GM12878 (cell line): ENCODE measurements at regions not wholly inside any gene's neighbourhood (a gene's known extent, or its start where the extent isn't known, plus 50 kb on each side); places are given as distances from the start of the nearest gene placed in this dataset.

Experiments
- ATAC-seq: fragments of 200-7000 bp; cut with Tn5 transposase; 3 replicates; pipeline ENCODE4 v1.9.1; 2020; ENCODE audit warnings: mild to moderate bottlenecking, moderate library complexity
- BruUV-seq: library from RNA; stranded (reverse); fragments of 400-500 nt; replicated peaks from 2 replicates; lab custom pipeline; 2021; lab: Mats Ljungman, UMichigan
- CTCF ChIA-PET: fragments of 300-600 bp; sonication (Branson Sonifier 250); formaldehyde crosslinking; extraction: SDS; loops from one replicate; lab custom pipeline; 2021; ENCODE audit warnings: inconsistent platforms; lab: Yijun Ruan, JAX
- POLR2A ChIA-PET: fragments of 350-600 bp; formaldehyde crosslinking; extraction: SDS; loops from one replicate; lab custom pipeline; 2021; ENCODE audit warnings: inconsistent platforms; lab: Charles Lee
- RAD21 ChIA-PET: fragments of 300-600 bp; sonication (Branson Sonifier 250); formaldehyde crosslinking; loops from one replicate; lab custom pipeline; 2023; ENCODE audit warnings: antibody characterized with exemption; ENCODE audit not compliant: unreplicated experiment; lab: Charles Lee
- SMC1A ChIA-PET: fragments of 300-600 bp; sonication (Branson Sonifier 250); formaldehyde crosslinking; loops from one replicate; lab custom pipeline; 2023; ENCODE audit not compliant: unreplicated experiment, uncharacterized antibody; lab: Charles Lee
- DNase-seq: peaks from one replicate; pipeline ENCODE4 v3.0.0-alpha.2; 2011; ENCODE audit warnings: low read depth, low spot score
- FAIRE-seq: peaks from 3 replicates; lab custom pipeline; 2011; peaks lifted over from hg19 to GRCh38; lab: Jason Lieb, UNC
- H2AFZ ChIP-seq: 2 replicates; pipeline ENCODE4 v1.6.0; 2011; ENCODE audit warnings: low read depth, low read length, control low read depth; ENCODE audit not compliant: control insufficient read depth
- H3K27ac ChIP-seq: 2 replicates; pipeline ENCODE4 v1.5.1; 2011; ENCODE audit warnings: control low read depth; ENCODE audit not compliant: control insufficient read depth, insufficient read depth
- H3K27me3 ChIP-seq, 2 experiments: replicated peaks in 1 of 2; 2 replicates each; pipeline versions ENCODE4 v1.6.0 to v1.6.1; 2011; ENCODE audit warnings: low read length in 1 of 2; ENCODE audit not compliant: control insufficient read depth in 2 of 2, insufficient read depth in 2 of 2
- H3K36me3 ChIP-seq, 2 experiments: 2 replicates each; pipeline ENCODE4 v1.5.1; 2011; ENCODE audit warnings: low read length in 1 of 2; ENCODE audit not compliant: control insufficient read depth in 2 of 2, insufficient read depth in 2 of 2
- H3K4me1 ChIP-seq: 2 replicates; pipeline ENCODE4 v1.6.1; 2011; ENCODE audit warnings: mild to moderate bottlenecking, low read length, moderate library complexity, mixed read lengths; ENCODE audit not compliant: control insufficient read depth, insufficient read depth
- H3K4me2 ChIP-seq: 2 replicates; pipeline ENCODE4 v1.6.0; 2011; ENCODE audit warnings: control low read depth; ENCODE audit not compliant: control insufficient read depth, insufficient read depth
- H3K4me3 ChIP-seq: fragments of 200-600 bp; sonication (generic); 2 replicates; pipeline ENCODE4 v1.5.1; 2016
- H3K79me2 ChIP-seq: 2 replicates; pipeline ENCODE4 v1.6.0; 2011; ENCODE audit warnings: low read length; ENCODE audit not compliant: control insufficient read depth, insufficient read depth
- H3K9ac ChIP-seq: 2 replicates; pipeline ENCODE4 v1.8.0; 2011; ENCODE audit warnings: low read length, control low read depth, mixed read lengths; ENCODE audit not compliant: control insufficient read depth, insufficient read depth
- H3K9me3 ChIP-seq: replicated peaks from 3 replicates; pipeline ENCODE4 v1.5.1; 2011; ENCODE audit warnings: mild to moderate bottlenecking, low read length; ENCODE audit not compliant: control insufficient read depth, insufficient read depth
- H4K20me1 ChIP-seq: 2 replicates; pipeline ENCODE4 v1.6.0; 2011; ENCODE audit not compliant: control insufficient read depth, insufficient read depth
- CREB1 ChIP-seq: IDR thresholded peaks from 2 replicates; pipeline ENCODE4 v1.6.1; 2012; ENCODE audit warnings: low read depth, mild to moderate bottlenecking, inconsistent platforms
- DPF2 ChIP-seq: fragments of 450-650 bp; IDR thresholded peaks from 2 replicates; pipeline ENCODE4 v1.6.1; 2017; ENCODE audit warnings: mild to moderate bottlenecking
- EED ChIP-seq: sonication (generic); IDR thresholded peaks from 2 replicates; pipeline ENCODE4 v1.6.1; 2016; ENCODE audit warnings: antibody characterized with exemption, low read depth
- ESRRA ChIP-seq: IDR thresholded peaks from 2 replicates; pipeline ENCODE4 v1.6.1; 2012; ENCODE audit warnings: mild to moderate bottlenecking, low read length, improper control_type of control experiment
- EZH2 ChIP-seq: IDR thresholded peaks from 2 replicates; pipeline ENCODE4 v1.6.1; 2012; ENCODE audit warnings: low read depth, mild to moderate bottlenecking, control low read depth, inconsistent platforms, low read length, borderline replicate concordance; ENCODE audit not compliant: control insufficient read depth
- IKZF1 ChIP-seq: fragments of 450-650 bp; conservative IDR thresholded peaks from 2 replicates; pipeline ENCODE4 v1.6.1; 2017; ENCODE audit warnings: antibody characterized with exemption, mild to moderate bottlenecking
- IRF4 ChIP-seq: IDR thresholded peaks from 2 replicates; pipeline ENCODE4 v1.6.1; 2011; ENCODE audit warnings: low read depth, low read length
- JUNB ChIP-seq: IDR thresholded peaks from 2 replicates; pipeline ENCODE4 v1.6.1; 2016; ENCODE audit warnings: antibody characterized with exemption, mild to moderate bottlenecking
- KLF5 ChIP-seq: fragments of 450-650 bp; IDR thresholded peaks from 2 replicates; pipeline ENCODE4 v1.6.1; 2014; ENCODE audit warnings: mild to moderate bottlenecking; ENCODE audit not compliant: partially characterized antibody
- MTA2 ChIP-seq: fragments of 450-650 bp; IDR thresholded peaks from 2 replicates; pipeline ENCODE4 v1.6.1; 2016; ENCODE audit warnings: low read depth, mild to moderate bottlenecking, moderate library complexity
- NR2C1 ChIP-seq: fragments of 450-650 bp; IDR thresholded peaks from 2 replicates; pipeline ENCODE4 v1.6.1; 2017; ENCODE audit warnings: antibody characterized with exemption, mild to moderate bottlenecking, moderate library complexity
- RCOR1 ChIP-seq: conservative IDR thresholded peaks from 2 replicates; pipeline ENCODE4 v1.6.1; 2012; ENCODE audit warnings: low read depth, low read length, improper control_type of control experiment
- SRF ChIP-seq, 2 experiments: IDR thresholded peaks; 2 replicates each; pipeline ENCODE4 v1.6.1; 2011; ENCODE audit warnings: low read depth in 2 of 2, low read length in 2 of 2, mild to moderate bottlenecking in 1 of 2, moderate library complexity in 1 of 2
- WGBS: methylation state at CpG from one replicate; pipeline ENCODE4 v1.1.6; 2016; ENCODE audit warnings: low lambda C conversion rate; ENCODE audit not compliant: insufficient replicate concordance, insufficient coverage; ENCODE audit errors: missing lambda C conversion rate; 5-methylcytosine and 5-hydroxymethylcytosine counted together
- in situ Hi-C: fragments of 300-500 bp; cut with MboI; formaldehyde crosslinking; loops from 9 replicates; pipeline ENCODE4 v1.14.3; 2018; ENCODE audit warnings: mixed read lengths
- intact Hi-C: fragments of 100-400 bp; cut with micrococcal nuclease; formaldehyde crosslinking; loops from one replicate; pipeline ENCODE4 v1.14.2; 2022; ENCODE audit not compliant: unreplicated experiment
- TF ChIP-seq, protein P1 (sequence below): fragments of 450-650 bp; IDR thresholded peaks from 2 replicates; pipeline ENCODE4 v1.6.1; 2018; ENCODE audit warnings: mild to moderate bottlenecking, low read depth, moderate library complexity; ENCODE audit not compliant: partially characterized antibody
- TF ChIP-seq, protein P2 (sequence below): fragments of 450-650 bp; IDR thresholded peaks from 2 replicates; pipeline ENCODE4 v1.6.1; 2016; ENCODE audit warnings: mild to moderate bottlenecking

DNA sequence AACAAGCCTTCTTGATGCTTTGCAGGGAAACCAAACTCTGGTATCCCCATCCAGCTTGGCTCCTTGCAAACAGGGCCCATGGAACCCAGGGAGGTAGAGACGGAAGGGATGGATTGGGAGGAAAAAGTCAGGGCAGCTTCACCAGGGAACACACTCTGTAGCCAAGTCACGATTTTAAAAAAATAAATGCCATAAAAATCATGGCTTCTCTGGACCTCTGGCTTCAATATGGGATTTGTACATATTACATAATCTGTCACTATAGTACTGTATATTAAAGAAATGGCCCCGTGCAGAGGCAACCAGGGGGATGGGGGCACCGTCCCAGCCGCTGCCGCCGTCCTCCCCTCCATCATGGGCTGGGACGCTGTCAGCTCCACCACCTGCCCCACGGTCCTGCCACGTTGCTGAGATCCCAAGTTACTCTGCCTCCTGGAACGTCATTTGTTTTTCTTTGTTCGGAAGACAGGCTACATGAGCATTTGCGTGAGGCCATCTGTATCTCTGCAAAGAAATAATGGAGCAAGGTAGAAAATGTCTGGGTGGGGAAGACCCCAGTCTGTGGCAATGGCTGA lies 313.3 kb downstream of the ZNF536 start:
- in situ Hi-C loops, result no loop called here
- DNase-seq (no peak), FAIRE-seq (no peak), ATAC-seq (no peak)
- H4K20me1 ChIP-seq, result no peaks in the 10 kb centered on the region
- ChIA-PET POLR2A (no interaction called here), RAD21 (no interaction called here), SMC1A (no interaction called here), CTCF (interaction anchor here (0.9 kb wide), 1 partner anchor 1539 kb away, joined by 3 read pairs; no protein-coding TSS in a partner anchor)
- no peak overlapping the region for H3K27ac ChIP-seq
- no peak overlapping the region for H3K4me3 ChIP-seq
- H3K36me3 ChIP-seq, result no peaks in the 10 kb centered on the region
- H3K27me3 ChIP-seq, result no peaks in the 10 kb centered on the region
- TF ChIP-seq DPF2 (no peak), RCOR1 (no peak), CREB1 (no peak), NR2C1 (no peak), JUNB (no peak), IRF4 (no peak), SRF (IDR thresholded peaks at IDR 0.05; ENCODE audit: low read depth in 2 of 2, low read length in 2 of 2) (no peak), KLF5 (no peak), EZH2 (no peak), IKZF1 (no peak), EED (no peak), MTA2 (no peak), ESRRA (no peak)
- TF ChIP-seq, protein P1, sequence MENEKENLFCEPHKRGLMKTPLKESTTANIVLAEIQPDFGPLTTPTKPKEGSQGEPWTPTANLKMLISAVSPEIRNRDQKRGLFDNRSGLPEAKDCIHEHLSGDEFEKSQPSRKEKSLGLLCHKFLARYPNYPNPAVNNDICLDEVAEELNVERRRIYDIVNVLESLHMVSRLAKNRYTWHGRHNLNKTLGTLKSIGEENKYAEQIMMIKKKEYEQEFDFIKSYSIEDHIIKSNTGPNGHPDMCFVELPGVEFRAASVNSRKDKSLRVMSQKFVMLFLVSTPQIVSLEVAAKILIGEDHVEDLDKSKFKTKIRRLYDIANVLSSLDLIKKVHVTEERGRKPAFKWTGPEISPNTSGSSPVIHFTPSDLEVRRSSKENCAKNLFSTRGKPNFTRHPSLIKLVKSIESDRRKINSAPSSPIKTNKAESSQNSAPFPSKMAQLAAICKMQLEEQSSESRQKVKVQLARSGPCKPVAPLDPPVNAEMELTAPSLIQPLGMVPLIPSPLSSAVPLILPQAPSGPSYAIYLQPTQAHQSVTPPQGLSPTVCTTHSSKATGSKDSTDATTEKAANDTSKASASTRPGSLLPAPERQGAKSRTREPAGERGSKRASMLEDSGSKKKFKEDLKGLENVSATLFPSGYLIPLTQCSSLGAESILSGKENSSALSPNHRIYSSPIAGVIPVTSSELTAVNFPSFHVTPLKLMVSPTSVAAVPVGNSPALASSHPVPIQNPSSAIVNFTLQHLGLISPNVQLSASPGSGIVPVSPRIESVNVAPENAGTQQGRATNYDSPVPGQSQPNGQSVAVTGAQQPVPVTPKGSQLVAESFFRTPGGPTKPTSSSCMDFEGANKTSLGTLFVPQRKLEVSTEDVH, result no peak
- TF ChIP-seq, protein P2, sequence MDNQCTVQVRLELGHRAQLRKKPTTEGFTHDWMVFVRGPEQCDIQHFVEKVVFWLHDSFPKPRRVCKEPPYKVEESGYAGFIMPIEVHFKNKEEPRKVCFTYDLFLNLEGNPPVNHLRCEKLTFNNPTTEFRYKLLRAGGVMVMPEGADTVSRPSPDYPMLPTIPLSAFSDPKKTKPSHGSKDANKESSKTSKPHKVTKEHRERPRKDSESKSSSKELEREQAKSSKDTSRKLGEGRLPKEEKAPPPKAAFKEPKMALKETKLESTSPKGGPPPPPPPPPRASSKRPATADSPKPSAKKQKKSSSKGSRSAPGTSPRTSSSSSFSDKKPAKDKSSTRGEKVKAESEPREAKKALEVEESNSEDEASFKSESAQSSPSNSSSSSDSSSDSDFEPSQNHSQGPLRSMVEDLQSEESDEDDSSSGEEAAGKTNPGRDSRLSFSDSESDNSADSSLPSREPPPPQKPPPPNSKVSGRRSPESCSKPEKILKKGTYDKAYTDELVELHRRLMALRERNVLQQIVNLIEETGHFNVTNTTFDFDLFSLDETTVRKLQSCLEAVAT, result no peak
- no peaks in the 10 kb centered on the region for H3K4me1 ChIP-seq
- H3K9ac ChIP-seq, result no peak overlapping the region
- no TSS peak for BruUV-seq
- no peak overlapping the region for H2AFZ ChIP-seq
- 46% methylated on average over 13 of the region's 13 CpGs for WGBS
- H3K79me2 ChIP-seq, result no peaks in the 10 kb centered on the region
- no peak overlapping the region for H3K4me2 ChIP-seq
- intact Hi-C loops, result no loop called here
- no peaks in the 10 kb centered on the region for H3K9me3 ChIP-seq
